ENCODE measurements at regions not wholly inside any gene's neighbourhood (a gene's known extent, or its start where the extent isn't known, plus 50 kb on each side); places are given as distances from the start of the nearest gene placed in this dataset.
A peak's percentile ranks its signal among the peaks of the same experiment; 100 is the strongest.

GRCh38 chr3:180183346-180183745 is 146.6 kb upstream of the PEX5L start:
- DNase-seq (ENCODE audit: extremely low read depth in 1 of 11, low read depth in 9 of 11, low spot score in 4 of 11) = no peak

- DNase-seq (ENCODE audit: extremely low read depth in 1 of 11, low read depth in 9 of 11, low spot score in 4 of 11) = no peak
Measured at GRCh38 chr3:180184816-180185215, 148.1 kb upstream of the PEX5L start.

- no peak for DNase-seq (ENCODE audit: extremely low read depth in 1 of 11, low read depth in 9 of 11, low spot score in 4 of 11)
Measured at GRCh38 chr3:180185650-180186049, 148.9 kb upstream of the PEX5L start.

- no peak for DNase-seq (ENCODE audit: extremely low read depth in 1 of 11, low read depth in 9 of 11, low spot score in 4 of 11)
Measured at GRCh38 chr3:180188512-180189309, 152.0 kb upstream of the PEX5L start.

GRCh38 chr3:180189310-180189648 is 152.5 kb upstream of the PEX5L start:
- no peak for DNase-seq (ENCODE audit: extremely low read depth in 1 of 11, low read depth in 9 of 11, low spot score in 4 of 11)

- no peak for DNase-seq (ENCODE audit: extremely low read depth in 1 of 11, low read depth in 9 of 11, low spot score in 4 of 11)
Measured at GRCh38 chr3:180196658-180197057, 159.9 kb upstream of the PEX5L start.

- peak in 3 of 11 donors; percentile 6 to 15 (median 10) for DNase-seq (ENCODE audit: extremely low read depth in 1 of 11, low read depth in 9 of 11, low spot score in 4 of 11)
Measured at GRCh38 chr3:180199417-180199995, 162.8 kb upstream of the PEX5L start.

GRCh38 chr3:180215866-180216265 is 179.1 kb upstream of the PEX5L start:
- no peak for DNase-seq (ENCODE audit: extremely low read depth in 1 of 11, low read depth in 9 of 11, low spot score in 4 of 11)

GRCh38 chr3:180223268-180223667 is 186.5 kb upstream of the PEX5L start:
- DNase-seq (ENCODE audit: extremely low read depth in 1 of 11, low read depth in 9 of 11, low spot score in 4 of 11) = no peak

- DNase-seq (ENCODE audit: extremely low read depth in 1 of 11, low read depth in 9 of 11, low spot score in 4 of 11) = no peak
Measured at GRCh38 chr3:180229113-180229512, 192.4 kb upstream of the PEX5L start.

- no peak for DNase-seq (ENCODE audit: extremely low read depth in 1 of 11, low read depth in 9 of 11, low spot score in 4 of 11)
Measured at GRCh38 chr3:180239939-180240338, 203.2 kb upstream of the PEX5L start.

- no peak for DNase-seq (ENCODE audit: extremely low read depth in 1 of 11, low read depth in 9 of 11, low spot score in 4 of 11)
Measured at GRCh38 chr3:180246688-180247195, 210.0 kb upstream of the PEX5L start.

GRCh38 chr3:180250172-180250571 is 213.4 kb upstream of the PEX5L start:
- no peak for DNase-seq (ENCODE audit: extremely low read depth in 1 of 11, low read depth in 9 of 11, low spot score in 4 of 11)

- DNase-seq (ENCODE audit: extremely low read depth in 1 of 11, low read depth in 9 of 11, low spot score in 4 of 11) = no peak
Measured at GRCh38 chr3:180252683-180253082, 215.9 kb upstream of the PEX5L start.

- no peak for DNase-seq (ENCODE audit: extremely low read depth in 1 of 11, low read depth in 9 of 11, low spot score in 4 of 11)
Measured at GRCh38 chr3:180253283-180253682, 216.5 kb upstream of the PEX5L start.

GRCh38 chr3:180264479-180264878 is 227.7 kb upstream of the PEX5L start:
- DNase-seq (ENCODE audit: extremely low read depth in 1 of 11, low read depth in 9 of 11, low spot score in 4 of 11) = no peak

GRCh38 chr3:180265551-180265950 is 228.8 kb upstream of the PEX5L start:
- no peak for DNase-seq (ENCODE audit: extremely low read depth in 1 of 11, low read depth in 9 of 11, low spot score in 4 of 11)

GRCh38 chr3:180267202-180267843 is 230.6 kb upstream of the PEX5L start:
- no peak for DNase-seq (ENCODE audit: extremely low read depth in 1 of 11, low read depth in 9 of 11, low spot score in 4 of 11)

GRCh38 chr3:180274536-180274935 is 237.8 kb upstream of the PEX5L start:
- DNase-seq (ENCODE audit: extremely low read depth in 1 of 11, low read depth in 9 of 11, low spot score in 4 of 11) = no peak

GRCh38 chr3:180275176-180275575 is 238.4 kb upstream of the PEX5L start:
- DNase-seq (ENCODE audit: extremely low read depth in 1 of 11, low read depth in 9 of 11, low spot score in 4 of 11) = no peak

Data from renal cortex interstitium (tissue), 11 donors.